ENCODE measurements at regions not wholly inside any gene's neighbourhood (a gene's known extent, or its start where the extent isn't known, plus 50 kb on each side); places are given as distances from the start of the nearest gene placed in this dataset.

GRCh38 chr10:125548878-125549277 lies 134.1 kb downstream of the TEX36 start:
- no peak for TF ChIP-seq CTCF (conservative IDR thresholded peaks at IDR 0.05; ENCODE audit: low read depth, low read length)
- no peak for TF ChIP-seq EZH2 (IDR thresholded peaks at IDR 0.05; ENCODE audit: borderline replicate concordance, low read depth, low read length, poor library complexity, severe bottlenecking)
